Activated T-cell treated with anti-CD3 and anti-CD28 coated beads, Interleukin-2, amount 50 U/mL, for 4 hours (primary cell): ENCODE measurements at regions not wholly inside any gene's neighbourhood (a gene's known extent, or its start where the extent isn't known, plus 50 kb on each side); places are given as distances from the start of the nearest gene placed in this dataset.

ENCODE experiments used
- ATAC-seq, 2 donors: fragments of 200-7000 bp; cut with Tn5 transposase; one replicate each; pipeline ENCODE4 v1.10.0; 2021
- DNase-seq: peaks from one replicate; pipeline ENCODE4 v3.0.0-alpha.2; 2020
- H3K27me3 Mint-ChIP-seq: one replicate; pipeline ENCODE4 v1.8.0; 2021; ENCODE audit warnings: low read depth, mixed read lengths
- H3K36me3 Mint-ChIP-seq: one replicate; pipeline ENCODE4 v1.8.0; 2022; ENCODE audit warnings: mixed read lengths; ENCODE audit not compliant: insufficient read depth
- H3K4me1 Mint-ChIP-seq: one replicate; pipeline ENCODE4 v1.8.0; 2021; ENCODE audit warnings: low read depth, mixed read lengths
- H3K4me3 Mint-ChIP-seq: one replicate; pipeline ENCODE4 v1.8.0; 2021; ENCODE audit warnings: mild to moderate bottlenecking, moderate library complexity, mixed read lengths
- H3K9me3 Mint-ChIP-seq: one replicate; pipeline ENCODE4 v1.8.0; 2021; ENCODE audit warnings: mixed read lengths

GRCh38 chr11:131279654-131280384 lies 90.6 kb upstream of the NTM start:
- peaks cover 5% of the 10 kb centered on the region for H3K9me3 Mint-ChIP-seq
- DNase-seq (no peak), ATAC-seq (no peak)
- H3K4me3 Mint-ChIP-seq = no peak overlapping the region
- H3K27me3 Mint-ChIP-seq = no peaks in the 10 kb centered on the region
- no peaks in the 10 kb centered on the region for H3K36me3 Mint-ChIP-seq
- no peaks in the 10 kb centered on the region for H3K4me1 Mint-ChIP-seq

DNA sequence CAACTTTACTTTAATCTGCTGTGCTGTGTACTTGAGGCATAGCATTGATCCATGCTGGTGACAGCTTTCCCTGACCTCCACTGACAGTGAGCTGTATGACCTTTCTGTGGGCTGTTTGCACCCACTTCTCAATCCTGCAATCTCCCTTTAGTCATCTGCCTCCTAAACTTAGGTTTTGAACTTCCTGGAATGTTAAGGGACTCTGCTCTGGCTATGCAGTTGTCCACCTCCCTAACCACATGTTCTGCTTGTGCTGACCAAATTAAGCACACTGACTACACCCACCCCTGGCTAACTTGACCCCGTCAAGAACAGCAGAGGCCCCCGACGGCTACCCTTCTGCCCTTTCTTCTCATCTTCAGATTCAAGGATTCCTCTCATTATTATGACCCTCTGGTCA lies 89.1 kb upstream of the NTM start:
- no peak overlapping the region for H3K4me3 Mint-ChIP-seq
- H3K4me1 Mint-ChIP-seq = no peaks in the 10 kb centered on the region
- no peaks in the 10 kb centered on the region for H3K36me3 Mint-ChIP-seq
- H3K27me3 Mint-ChIP-seq = no peaks in the 10 kb centered on the region
- DNase-seq (no peak), ATAC-seq (no peak)
- no peaks in the 10 kb centered on the region for H3K9me3 Mint-ChIP-seq

GRCh38 chr11:131284041-131284440 lies 86.4 kb upstream of the NTM start:
- H3K4me1 Mint-ChIP-seq = no peaks in the 10 kb centered on the region
- H3K9me3 Mint-ChIP-seq = no peaks in the 10 kb centered on the region
- H3K27me3 Mint-ChIP-seq = no peaks in the 10 kb centered on the region
- no peaks in the 10 kb centered on the region for H3K36me3 Mint-ChIP-seq
- DNase-seq (no peak), ATAC-seq (no peak)
- H3K4me3 Mint-ChIP-seq = no peak overlapping the region

GRCh38 chr11:131288521-131289091 lies 81.8 kb upstream of the NTM start:
- H3K4me3 Mint-ChIP-seq = no peak overlapping the region
- ATAC-seq = no peak

DNA sequence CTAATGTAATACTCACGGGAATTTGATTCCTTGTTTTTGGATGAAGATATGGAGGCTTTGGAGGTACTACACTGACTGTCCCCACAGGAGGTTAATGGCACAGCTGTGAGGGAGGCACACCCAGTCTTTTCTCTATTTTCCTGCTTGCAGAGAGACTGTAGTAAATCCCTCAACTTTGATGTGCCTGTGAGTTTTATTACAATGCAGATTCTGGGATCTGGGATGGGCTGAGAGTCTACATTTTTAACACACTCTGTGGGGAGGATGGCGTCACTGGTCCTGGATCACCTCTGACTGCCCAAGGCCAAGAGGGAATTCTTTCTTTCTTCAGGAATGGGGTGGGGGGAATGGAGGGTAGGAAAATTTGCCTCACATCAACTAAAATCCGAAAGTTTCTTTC lies 80.2 kb upstream of the NTM start:
- no peak for ATAC-seq
- no peaks in the 10 kb centered on the region for H3K36me3 Mint-ChIP-seq

More at GRCh38 chr11:131288521-131289091, 81.8 kb upstream of the NTM start:
- Mint-ChIP-seq H3K9me3 (no peaks in the 10 kb centered on the region), H3K4me1 (no peaks in the 10 kb centered on the region), H3K36me3 (no peaks in the 10 kb centered on the region), H3K27me3 (peaks cover 2% of the 10 kb centered on the region)
- DNase-seq = no peak

DNA sequence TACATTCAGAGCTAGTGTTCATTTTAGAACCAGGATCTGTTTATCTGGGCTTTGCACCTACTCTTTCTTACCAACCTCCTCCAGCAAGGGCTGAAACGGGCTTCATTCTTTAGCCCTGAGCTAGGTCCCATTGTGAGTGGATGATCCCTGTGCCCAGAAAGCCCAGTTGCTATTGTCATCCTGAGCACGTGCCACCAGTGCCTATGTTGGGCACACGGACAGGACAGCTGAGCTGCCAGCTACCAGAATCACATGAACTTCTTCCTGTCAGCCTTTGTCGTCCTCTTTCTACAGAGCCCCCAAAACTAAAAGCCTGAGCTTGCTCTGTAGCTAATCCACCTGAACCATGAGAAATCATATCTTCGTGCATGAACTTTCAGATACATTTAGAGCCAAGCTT lies 74.4 kb upstream of the NTM start:
- Mint-ChIP-seq H3K36me3 (no peaks in the 10 kb centered on the region), H3K4me1 (no peaks in the 10 kb centered on the region), H3K27me3 (peaks cover 11% of the 10 kb centered on the region), H3K9me3 (no peaks in the 10 kb centered on the region), H3K4me3 (no peak overlapping the region)
- ATAC-seq = no peak
- DNase-seq = no peak

More for the DNA sequence above, 80.2 kb upstream of the NTM start:
- no peaks in the 10 kb centered on the region for H3K4me1 Mint-ChIP-seq
- no peak overlapping the region for H3K4me3 Mint-ChIP-seq
- no peaks in the 10 kb centered on the region for H3K9me3 Mint-ChIP-seq
- H3K27me3 Mint-ChIP-seq = peaks cover 2% of the 10 kb centered on the region
- DNase-seq = no peak

DNA sequence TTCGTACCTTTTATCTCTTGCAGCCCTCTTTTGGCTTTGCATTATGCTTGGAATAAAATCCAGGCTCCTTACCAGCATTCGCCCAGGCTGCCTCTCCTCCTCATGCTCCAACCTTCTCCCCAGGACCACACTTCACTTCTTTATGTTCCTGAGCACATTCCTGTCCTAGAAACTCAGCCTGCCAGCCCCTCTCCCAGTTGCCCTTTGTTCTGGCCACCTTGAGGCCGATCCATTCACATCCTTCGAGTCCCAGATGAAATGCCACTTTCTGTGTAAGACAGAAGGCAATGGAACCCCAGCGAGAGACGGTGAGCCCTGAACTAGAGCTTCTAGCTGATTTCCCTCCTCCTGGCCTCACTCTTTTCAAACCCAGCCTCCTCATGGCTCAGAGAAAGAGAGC lies 73.0 kb upstream of the NTM start:
- peaks cover 13% of the 10 kb centered on the region for H3K27me3 Mint-ChIP-seq
- H3K4me3 Mint-ChIP-seq = no peak overlapping the region
- DNase-seq (no peak), ATAC-seq (no peak)
- no peaks in the 10 kb centered on the region for H3K36me3 Mint-ChIP-seq
- H3K9me3 Mint-ChIP-seq = no peaks in the 10 kb centered on the region
- H3K4me1 Mint-ChIP-seq = no peaks in the 10 kb centered on the region

DNA sequence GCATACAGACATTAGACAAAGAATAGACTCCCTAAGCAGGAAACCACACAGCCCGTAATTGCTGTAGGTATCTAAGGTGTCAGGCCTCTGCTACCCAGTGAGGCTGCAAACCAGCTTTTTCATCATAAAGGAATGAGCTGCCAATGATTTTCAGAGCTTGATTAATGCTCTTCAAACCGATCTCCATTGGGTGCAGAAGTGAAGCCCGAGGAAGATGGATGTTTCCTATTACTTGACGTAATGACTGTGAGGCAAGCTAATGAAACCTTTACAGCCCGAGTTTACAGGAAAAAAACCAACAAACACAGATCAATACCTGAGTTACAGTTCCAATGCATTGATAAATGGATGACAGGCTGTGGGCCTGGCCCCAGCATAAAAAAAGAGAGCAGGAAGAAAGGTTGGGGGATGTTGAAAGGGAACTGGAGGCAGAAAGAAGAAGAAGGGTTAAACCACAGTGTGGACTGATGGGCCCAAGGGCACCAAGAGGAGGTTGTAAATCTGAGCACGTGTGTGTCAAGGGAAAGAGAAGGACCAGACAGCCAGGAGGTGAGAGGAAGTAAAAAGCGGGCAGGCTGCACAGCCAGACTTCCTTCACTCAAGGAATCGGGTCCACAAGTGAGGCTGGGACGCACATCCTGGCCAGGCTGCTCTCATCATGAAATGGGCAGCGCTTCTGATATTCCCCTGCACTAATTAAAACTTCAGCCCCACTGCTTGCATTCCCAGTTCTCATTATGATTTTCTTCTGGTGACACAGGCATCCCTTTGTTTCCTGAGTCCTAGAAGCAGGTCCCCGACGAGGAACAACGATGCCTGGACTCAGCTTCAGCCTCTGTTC lies 70.6 kb upstream of the NTM start:
- Mint-ChIP-seq H3K9me3 (peaks cover 4% of the 10 kb centered on the region), H3K4me1 (no peaks in the 10 kb centered on the region), H3K27me3 (peaks cover 13% of the 10 kb centered on the region), H3K4me3 (no peak overlapping the region), H3K36me3 (no peaks in the 10 kb centered on the region)
- ATAC-seq = no peak
- no peak for DNase-seq

GRCh38 chr11:131300439-131300717 lies 70.0 kb upstream of the NTM start:
- DNase-seq = no peak
- no peaks in the 10 kb centered on the region for H3K36me3 Mint-ChIP-seq
- H3K4me1 Mint-ChIP-seq = no peaks in the 10 kb centered on the region
- ATAC-seq = no peak
- peaks cover 13% of the 10 kb centered on the region for H3K27me3 Mint-ChIP-seq
- H3K4me3 Mint-ChIP-seq = no peak overlapping the region
- H3K9me3 Mint-ChIP-seq = peaks cover 4% of the 10 kb centered on the region

- Mint-ChIP-seq H3K36me3 (no peaks in the 10 kb centered on the region), H3K4me3 (no peak overlapping the region), H3K9me3 (peaks cover 4% of the 10 kb centered on the region), H3K4me1 (no peaks in the 10 kb centered on the region), H3K27me3 (peaks cover 13% of the 10 kb centered on the region)
- ATAC-seq (no peak), DNase-seq (no peak)
Measured at GRCh38 chr11:131301306-131301705, 69.1 kb upstream of the NTM start.

DNA sequence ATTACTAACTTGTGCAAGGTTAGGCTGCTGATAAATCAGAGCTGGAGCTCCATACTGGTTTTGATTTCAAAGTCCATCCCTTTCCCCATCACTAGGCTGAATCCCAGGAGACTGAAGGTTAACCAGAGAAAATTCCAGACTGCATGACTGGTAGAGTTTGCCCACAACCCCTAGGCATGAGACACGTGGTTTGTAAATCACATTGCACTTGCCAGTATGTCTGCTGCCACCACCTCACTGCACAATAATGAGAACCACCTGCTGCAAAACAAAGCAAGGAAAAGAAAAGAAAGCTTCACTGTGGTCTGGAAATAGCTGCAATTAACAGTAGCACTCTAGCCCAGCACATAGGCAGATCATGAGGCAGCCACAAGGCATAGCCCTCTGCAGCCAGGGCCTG lies 67.6 kb upstream of the NTM start:
- no peak for ATAC-seq
- Mint-ChIP-seq H3K4me3 (no peak overlapping the region), H3K36me3 (no peaks in the 10 kb centered on the region), H3K4me1 (no peaks in the 10 kb centered on the region), H3K9me3 (peaks cover 7% of the 10 kb centered on the region), H3K27me3 (peaks cover 13% of the 10 kb centered on the region)
- no peak for DNase-seq

DNA sequence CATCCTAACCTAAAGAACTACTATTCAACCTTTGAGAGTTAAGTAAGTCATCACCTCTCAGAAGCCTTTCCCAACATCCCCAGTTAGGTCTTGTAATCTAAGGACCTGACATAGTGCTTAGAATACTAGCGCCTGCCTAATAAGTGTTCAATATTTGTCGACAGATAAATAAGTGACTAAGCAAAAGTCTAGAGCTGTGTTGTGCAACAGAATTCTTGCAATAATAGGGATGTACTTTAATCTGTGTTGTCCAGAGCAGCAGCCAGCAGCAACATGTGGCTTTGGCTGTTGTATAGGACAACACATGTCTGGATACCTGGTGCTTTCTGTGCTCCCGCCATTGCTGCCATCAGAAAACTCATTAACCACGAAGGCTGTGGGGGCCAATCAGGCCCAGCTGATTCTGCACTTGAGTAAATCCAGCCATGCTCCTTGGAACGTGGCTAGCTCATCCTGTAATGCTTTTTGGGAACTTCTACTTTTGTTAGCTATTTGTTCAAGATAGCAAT lies 66.8 kb upstream of the NTM start:
- H3K27me3 Mint-ChIP-seq = peaks cover 13% of the 10 kb centered on the region
- no peak for ATAC-seq
- no peak for DNase-seq
- no peak overlapping the region for H3K4me3 Mint-ChIP-seq
- H3K4me1 Mint-ChIP-seq = no peaks in the 10 kb centered on the region
- H3K36me3 Mint-ChIP-seq = no peaks in the 10 kb centered on the region
- peaks cover 7% of the 10 kb centered on the region for H3K9me3 Mint-ChIP-seq

DNA sequence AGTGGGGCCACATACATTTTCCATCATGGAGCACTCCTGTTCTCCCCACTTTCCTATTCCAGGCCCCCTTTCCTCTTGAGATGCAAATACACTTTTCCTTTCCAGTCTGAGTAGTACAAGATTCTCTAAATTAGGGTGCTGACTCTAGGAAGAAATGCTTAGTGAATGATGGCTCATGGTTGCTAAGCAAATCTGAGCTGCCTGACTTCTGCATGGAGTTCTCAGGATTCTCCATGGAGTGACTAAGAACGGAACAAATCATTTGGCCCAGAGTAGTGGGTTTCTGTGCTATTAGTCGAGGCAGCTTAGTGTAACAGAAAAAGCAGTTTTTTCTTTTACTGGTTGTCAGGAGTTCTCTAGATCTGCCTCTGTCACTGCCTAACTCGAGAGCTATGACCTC lies 65.4 kb upstream of the NTM start:
- Mint-ChIP-seq H3K4me3 (no peak overlapping the region), H3K27me3 (peaks cover 13% of the 10 kb centered on the region), H3K4me1 (no peaks in the 10 kb centered on the region), H3K36me3 (no peaks in the 10 kb centered on the region), H3K9me3 (peaks cover 7% of the 10 kb centered on the region)
- ATAC-seq = no peak
- DNase-seq = no peak

DNA sequence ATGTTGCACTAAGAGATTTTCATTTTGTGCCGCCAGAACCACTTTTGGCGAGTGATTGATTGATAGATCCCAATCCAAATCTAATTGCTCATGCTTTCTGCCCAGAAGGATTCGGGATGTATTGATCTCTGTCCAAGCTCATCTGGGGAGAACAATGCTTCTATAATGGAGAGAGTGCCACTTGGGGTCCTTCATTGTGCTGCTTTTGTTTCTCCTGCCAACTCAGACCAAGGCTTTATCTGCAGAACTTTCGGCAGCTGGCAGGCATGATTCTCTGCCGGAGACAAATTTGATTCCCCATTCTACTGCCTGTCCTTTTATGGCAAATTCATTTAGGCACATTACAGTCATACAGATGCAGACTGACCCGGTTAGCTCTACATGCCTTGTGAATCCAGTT lies 62.9 kb upstream of the NTM start:
- H3K36me3 Mint-ChIP-seq = no peaks in the 10 kb centered on the region

GRCh38 chr11:131309776-131310175 lies 60.6 kb upstream of the NTM start:
- Mint-ChIP-seq H3K4me1 (no peaks in the 10 kb centered on the region), H3K9me3 (peaks cover 2% of the 10 kb centered on the region), H3K4me3 (no peak overlapping the region), H3K36me3 (no peaks in the 10 kb centered on the region), H3K27me3 (peaks cover 3% of the 10 kb centered on the region)
- DNase-seq (no peak), ATAC-seq (no peak)

More for the DNA sequence above, 62.9 kb upstream of the NTM start:
- ATAC-seq (no peak), DNase-seq (no peak)
- H3K27me3 Mint-ChIP-seq = peaks cover 3% of the 10 kb centered on the region
- H3K4me1 Mint-ChIP-seq = no peaks in the 10 kb centered on the region
- peaks cover 7% of the 10 kb centered on the region for H3K9me3 Mint-ChIP-seq
- no peak overlapping the region for H3K4me3 Mint-ChIP-seq
